Lower leg skin (tissue), 3 donors: ENCODE measurements at regions not wholly inside any gene's neighbourhood (a gene's known extent, or its start where the extent isn't known, plus 50 kb on each side); places are given as distances from the start of the nearest gene placed in this dataset.

Source experiments
- POLR2A ChIP-seq, 2 donors: fragments of 450-650 bp; IDR thresholded peaks; one replicate each; pipeline ENCODE4 v1.6.1; 2016 to 2017; ENCODE audit warnings: antibody characterized with exemption in 2 of 2, mild to moderate bottlenecking in 1 of 2, moderate library complexity in 1 of 2
- TF ChIP-seq, protein P1 (sequence below), 3 donors: fragments of 450-650 bp; IDR thresholded peaks; one replicate each; pipeline ENCODE4 v1.5.1; 2016; ENCODE audit warnings: antibody characterized with exemption in 3 of 3, mild to moderate bottlenecking in 3 of 3, moderate library complexity in 2 of 3

DNA sequence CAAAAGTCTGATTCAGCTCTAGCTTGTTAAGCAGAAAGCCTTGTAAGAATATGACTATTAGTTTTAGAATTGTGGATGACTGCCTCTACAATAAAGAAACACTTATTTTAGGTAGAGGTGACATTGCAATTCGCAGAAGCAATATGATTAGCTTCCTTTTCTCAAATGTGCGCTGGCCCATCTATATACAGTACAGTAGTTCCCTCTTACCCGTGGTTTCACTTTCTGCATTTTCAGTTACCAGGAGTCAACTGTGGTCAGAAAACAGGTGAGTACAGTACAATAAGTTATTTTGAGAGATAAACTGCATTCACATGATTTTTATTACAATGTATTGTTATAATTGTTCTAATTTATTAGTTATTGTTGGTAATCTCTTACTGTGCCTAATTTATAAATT, 405.1 kb downstream of the GPD2 start:
- TF ChIP-seq, protein P1, sequence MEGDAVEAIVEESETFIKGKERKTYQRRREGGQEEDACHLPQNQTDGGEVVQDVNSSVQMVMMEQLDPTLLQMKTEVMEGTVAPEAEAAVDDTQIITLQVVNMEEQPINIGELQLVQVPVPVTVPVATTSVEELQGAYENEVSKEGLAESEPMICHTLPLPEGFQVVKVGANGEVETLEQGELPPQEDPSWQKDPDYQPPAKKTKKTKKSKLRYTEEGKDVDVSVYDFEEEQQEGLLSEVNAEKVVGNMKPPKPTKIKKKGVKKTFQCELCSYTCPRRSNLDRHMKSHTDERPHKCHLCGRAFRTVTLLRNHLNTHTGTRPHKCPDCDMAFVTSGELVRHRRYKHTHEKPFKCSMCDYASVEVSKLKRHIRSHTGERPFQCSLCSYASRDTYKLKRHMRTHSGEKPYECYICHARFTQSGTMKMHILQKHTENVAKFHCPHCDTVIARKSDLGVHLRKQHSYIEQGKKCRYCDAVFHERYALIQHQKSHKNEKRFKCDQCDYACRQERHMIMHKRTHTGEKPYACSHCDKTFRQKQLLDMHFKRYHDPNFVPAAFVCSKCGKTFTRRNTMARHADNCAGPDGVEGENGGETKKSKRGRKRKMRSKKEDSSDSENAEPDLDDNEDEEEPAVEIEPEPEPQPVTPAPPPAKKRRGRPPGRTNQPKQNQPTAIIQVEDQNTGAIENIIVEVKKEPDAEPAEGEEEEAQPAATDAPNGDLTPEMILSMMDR (IDR thresholded peaks at IDR 0.05) = no peak
- TF ChIP-seq POLR2A (IDR thresholded peaks at IDR 0.05) = no peak
